Posterior cingulate gyrus (tissue), 11 donors: ENCODE measurements at regions not wholly inside any gene's neighbourhood (a gene's known extent, or its start where the extent isn't known, plus 50 kb on each side); places are given as distances from the start of the nearest gene placed in this dataset.

ENCODE experiments used
- DNase-seq, 10 donors: peaks; one replicate each; pipeline versions ENCODE4 v3.0.0 to v3.0.0-alpha.2; 2020 to 2021; ENCODE audit warnings: mixed read lengths in 3 of 10
- intact Hi-C: fragments of 100-400 bp; cut with DNase I; formaldehyde crosslinking; loops from one replicate; pipeline ENCODE4 v1.15.1; 2023

DNA sequence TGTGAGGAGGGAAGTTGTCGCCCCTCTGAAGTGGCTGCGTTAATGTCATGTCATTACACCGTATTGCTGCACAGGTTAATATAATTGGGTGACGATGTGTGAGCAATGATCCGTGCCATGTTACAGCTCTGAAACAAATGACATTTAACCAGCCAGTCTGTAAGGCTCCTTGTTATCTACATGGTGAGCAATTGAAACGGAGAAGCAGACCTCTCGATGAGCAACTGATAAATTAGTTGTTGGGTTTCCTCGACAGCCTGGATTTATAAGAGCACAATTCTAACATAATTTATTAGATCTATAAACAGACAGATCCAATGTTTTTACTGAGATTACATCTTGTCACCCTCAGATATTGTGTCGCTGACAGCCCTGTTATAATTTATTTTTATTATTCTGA lies 49.9 kb upstream of the MAFB start:
- DNase-seq, result no peak
- intact Hi-C loops, result no loop called here

DNA sequence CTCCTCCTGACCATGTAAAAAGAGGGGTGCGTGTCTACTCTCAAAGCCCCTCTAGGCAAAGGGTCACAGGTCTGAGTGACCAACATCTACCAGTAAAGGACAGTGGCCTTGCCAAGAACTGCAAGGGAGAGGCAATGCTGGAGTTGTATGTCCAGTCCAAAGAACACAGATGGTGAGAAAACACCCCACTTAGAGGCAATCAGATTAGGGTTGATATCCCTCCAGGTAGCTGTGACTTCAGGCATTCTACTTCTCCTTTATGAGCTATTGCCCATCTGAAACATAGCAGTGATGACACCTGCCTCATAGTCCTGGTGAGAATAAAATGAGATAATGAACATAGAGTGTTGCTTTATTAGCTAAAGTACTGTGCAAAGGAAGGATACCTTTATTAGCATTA lies 50.8 kb upstream of the MAFB start:
- no peak for DNase-seq
- intact Hi-C loops, result loop anchor here (5.0 kb wide), 1 partner anchor 207 kb away; no protein-coding TSS in a partner anchor

GRCh38 chr20:40741507-40742106 lies 52.6 kb upstream of the MAFB start:
- peak in 3 of 10 donors; percentile 33 to 59 (median 40) for DNase-seq
- intact Hi-C loops, result loop anchor here (5.0 kb wide), 1 partner anchor 206 kb away; no protein-coding TSS in a partner anchor

DNA sequence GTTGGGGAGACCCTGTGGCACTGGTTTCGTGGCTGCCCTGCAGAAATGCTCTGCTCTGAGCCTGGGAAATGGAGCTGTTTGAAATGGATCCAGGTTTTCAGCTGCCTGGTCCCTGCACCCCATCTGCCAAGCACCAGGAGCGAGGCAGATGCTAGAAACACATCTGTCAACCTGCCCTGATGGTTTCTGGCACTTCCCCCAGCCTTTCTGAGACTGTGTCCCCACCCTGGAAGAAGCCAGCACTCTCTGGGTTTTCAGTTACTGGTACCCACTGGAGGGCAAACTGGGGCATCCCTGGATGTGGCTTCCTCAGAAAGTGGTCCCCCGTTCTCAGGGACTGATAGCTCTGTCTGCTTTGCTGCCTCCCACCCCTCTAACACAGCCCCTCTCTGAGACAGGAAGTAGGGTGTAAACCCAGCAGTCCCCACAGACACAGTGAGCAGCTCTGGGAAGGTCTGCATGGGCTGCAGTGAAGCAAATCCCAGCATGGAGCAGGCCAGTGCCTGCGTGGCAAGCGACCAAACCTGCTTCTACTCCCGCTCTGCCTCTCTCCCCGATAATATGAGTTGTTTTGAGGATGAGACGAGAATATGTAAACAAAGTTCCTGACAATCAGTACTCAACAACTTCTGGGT lies 54.2 kb upstream of the MAFB start:
- intact Hi-C loops, result loop anchor here (5.0 kb wide), 1 partner anchor 204 kb away; no protein-coding TSS in a partner anchor
- peak in 1 of 10 donors; percentile 63 for DNase-seq

DNA sequence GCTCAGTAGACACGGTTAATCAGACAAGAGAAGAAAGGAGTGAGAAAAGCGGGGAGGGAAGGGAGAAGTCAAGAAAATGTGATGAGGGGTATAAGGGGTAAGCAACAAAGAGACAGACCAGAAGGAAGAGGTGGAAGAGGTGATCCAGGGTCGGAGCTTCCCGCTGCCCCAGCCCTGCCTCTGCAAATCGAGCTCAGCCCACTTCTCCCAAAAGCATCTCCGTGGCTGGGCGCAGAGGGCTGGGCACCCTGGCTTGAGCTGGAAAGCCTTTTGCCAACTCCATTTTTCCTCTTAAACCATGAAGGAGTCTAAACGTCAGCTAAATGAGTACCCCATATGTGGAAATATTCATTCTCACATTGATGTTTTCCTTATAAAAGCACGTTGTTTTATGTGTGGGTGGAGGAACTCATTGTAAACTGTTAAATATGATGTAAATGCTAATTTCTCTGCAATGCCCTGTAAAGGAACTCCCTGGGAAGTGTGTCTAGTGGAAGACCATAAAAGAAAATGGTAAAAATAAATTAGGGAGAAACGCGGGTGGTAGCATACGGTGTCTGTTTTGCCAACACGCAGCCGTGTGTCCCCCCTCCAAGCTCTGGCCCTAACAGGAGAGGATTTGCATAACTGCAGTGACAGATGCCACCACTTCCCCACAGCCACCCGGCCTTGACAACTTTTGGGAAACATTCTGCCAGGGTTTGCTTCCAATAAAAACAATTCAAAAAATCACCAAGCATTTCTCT lies 55.2 kb upstream of the MAFB start:
- peak in 1 of 10 donors; percentile 66 for DNase-seq
- intact Hi-C loops, result loop anchor here (5.0 kb wide), 1 partner anchor 203 kb away; no protein-coding TSS in a partner anchor

GRCh38 chr20:40744818-40745175 lies 55.8 kb upstream of the MAFB start:
- no peak for DNase-seq

DNA sequence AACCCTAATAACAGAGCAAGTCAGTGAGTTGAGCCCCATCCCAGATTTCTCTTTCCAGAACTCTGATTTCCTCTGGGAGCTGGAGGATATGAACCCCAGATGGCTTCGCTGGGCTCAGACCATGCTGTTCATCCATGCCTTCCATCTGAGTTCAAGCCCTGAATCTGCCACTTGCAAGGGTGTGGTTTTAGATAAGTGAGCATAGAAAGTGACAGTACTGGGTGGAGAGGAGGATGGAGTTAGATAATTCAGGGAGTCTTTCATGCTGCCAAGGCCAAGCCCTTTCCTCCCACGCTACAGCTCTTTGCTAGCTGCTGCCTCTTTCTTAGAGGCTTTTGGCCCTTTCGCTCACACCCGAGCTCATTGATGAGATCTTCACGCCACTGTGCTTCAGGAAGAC lies 57.2 kb upstream of the MAFB start:
- intact Hi-C loops, result no loop called here
- DNase-seq, result no peak

More at GRCh38 chr20:40744818-40745175, 55.8 kb upstream of the MAFB start:
- intact Hi-C loops, result loop anchor here (5.0 kb wide), 1 partner anchor 203 kb away; no protein-coding TSS in a partner anchor

- no peak for DNase-seq
- intact Hi-C loops, result no loop called here
Measured at GRCh38 chr20:40748182-40748581, 59.1 kb upstream of the MAFB start.

GRCh38 chr20:40749985-40750506 lies 61.0 kb upstream of the MAFB start:
- DNase-seq, result no peak
- intact Hi-C loops, result no loop called here

DNA sequence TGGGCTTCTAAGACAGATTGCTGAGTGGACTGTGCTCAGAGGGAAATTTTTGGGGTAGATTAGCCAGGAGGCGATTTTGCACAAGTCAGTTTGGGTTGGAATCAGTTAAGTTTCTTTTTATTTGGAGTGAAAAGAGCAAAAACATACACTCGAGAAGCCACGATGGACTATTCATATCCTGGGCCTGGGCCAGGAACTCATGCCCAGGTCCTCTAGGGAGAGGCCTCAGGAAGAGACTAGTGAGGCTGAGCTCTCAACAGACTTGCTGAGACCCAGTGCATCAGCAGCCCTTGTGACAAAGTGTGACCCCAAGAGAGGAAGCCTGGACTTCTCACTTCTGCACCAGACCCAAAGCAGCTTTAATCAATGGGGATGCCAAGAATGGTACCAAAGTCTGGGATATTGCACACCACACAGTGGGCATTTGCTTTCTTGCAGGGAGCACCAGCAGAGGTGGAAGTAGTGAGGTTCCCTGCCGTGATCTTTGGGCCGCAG lies 61.6 kb upstream of the MAFB start:
- intact Hi-C loops, result no loop called here
- DNase-seq, result no peak

DNA sequence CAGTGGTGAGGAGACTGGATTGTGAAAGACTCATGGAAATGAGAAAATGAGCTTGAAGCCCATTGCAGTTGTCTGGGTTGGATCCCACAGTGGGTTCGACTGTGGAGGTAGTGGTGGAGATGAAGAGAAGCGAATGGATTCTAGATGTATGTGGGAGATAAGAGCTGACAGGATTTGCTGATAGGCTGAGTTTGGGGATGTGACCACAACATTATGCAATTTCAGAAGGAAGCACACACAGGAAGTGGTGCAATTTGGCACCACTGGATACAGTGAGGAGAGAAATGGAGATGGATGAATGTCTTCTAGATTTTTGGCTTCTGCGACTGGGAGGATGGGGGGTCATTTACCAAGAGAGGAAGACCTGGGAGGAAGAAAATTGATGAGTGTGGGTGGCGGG lies 64.4 kb upstream of the MAFB start:
- intact Hi-C loops, result no loop called here

DNA sequence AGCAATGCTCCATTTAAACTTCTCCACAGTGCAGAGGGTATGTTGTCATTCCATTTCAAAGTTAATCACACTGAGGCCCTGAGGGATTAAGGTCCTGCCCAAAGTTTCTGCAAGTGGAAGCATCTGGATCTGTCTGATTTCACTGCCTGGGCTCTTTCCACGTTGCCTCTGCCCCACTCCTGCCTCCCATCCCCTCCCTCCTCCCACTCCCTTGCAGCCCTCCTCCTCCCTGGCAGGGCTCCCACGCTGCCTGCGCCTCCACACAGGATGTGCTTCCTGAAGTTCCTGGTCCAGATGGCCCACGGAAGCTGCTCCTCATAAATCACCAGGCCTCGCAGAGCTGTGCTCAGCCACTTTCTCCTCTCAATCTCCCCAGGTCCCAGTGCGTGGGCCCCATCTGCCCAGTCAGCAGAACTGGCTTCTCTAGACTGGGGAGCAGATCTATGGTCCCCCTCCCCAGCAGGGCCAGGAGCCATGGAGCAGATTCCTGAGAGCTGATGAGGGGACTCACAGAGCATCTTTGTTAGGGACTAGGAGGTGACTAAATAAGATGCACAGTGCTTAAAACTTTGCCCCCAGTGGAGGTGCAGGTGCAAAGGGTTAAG lies 65.4 kb upstream of the MAFB start:
- intact Hi-C loops, result no loop called here
- peak in 5 of 10 donors; percentile 21 to 88 (median 78) for DNase-seq

More for the DNA sequence above, 64.4 kb upstream of the MAFB start:
- DNase-seq, result no peak

GRCh38 chr20:40757087-40757486 lies 68.1 kb upstream of the MAFB start:
- DNase-seq, result no peak
- intact Hi-C loops, result no loop called here

GRCh38 chr20:40758790-40759189 lies 69.8 kb upstream of the MAFB start:
- no peak for DNase-seq
- intact Hi-C loops, result no loop called here

- no peak for DNase-seq
- intact Hi-C loops, result no loop called here
Measured at GRCh38 chr20:40760399-40760798, 71.4 kb upstream of the MAFB start.

DNA sequence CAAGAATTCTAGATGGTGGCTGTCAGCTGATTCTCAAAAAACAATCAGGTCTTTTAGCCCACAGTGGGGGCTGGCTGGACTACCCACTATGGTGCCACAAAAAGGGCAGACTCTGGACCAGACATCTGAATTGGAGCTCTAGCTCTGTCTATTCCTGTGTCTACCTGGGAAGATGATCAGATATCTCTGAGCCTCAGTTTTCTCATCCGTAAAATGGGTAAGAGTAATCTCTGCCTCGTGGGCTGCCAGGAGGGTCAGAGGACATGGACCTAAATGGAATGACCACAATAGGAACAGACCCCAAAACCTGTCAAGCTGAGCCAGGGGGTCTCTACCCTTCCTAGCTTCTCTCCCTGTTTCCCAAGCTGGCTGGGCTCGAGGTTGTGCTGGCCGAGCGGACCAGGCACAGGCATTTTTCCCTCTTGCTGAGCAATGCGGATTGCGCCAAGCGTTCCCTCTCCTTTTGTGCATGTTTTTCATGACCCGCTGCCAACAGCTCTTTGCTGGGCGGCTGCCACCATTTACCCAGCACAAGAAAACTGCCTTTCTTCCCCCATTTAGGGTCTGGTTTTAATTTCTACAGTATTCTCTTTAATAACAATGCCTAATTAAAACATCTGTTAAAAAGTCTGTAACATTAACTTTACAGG lies 74.7 kb upstream of the MAFB start:
- intact Hi-C loops, result no loop called here
- DNase-seq, result peak; percentile 51 to 92 (median 64)

GRCh38 chr20:40765814-40766480 lies 76.9 kb upstream of the MAFB start:
- intact Hi-C loops, result no loop called here

DNA sequence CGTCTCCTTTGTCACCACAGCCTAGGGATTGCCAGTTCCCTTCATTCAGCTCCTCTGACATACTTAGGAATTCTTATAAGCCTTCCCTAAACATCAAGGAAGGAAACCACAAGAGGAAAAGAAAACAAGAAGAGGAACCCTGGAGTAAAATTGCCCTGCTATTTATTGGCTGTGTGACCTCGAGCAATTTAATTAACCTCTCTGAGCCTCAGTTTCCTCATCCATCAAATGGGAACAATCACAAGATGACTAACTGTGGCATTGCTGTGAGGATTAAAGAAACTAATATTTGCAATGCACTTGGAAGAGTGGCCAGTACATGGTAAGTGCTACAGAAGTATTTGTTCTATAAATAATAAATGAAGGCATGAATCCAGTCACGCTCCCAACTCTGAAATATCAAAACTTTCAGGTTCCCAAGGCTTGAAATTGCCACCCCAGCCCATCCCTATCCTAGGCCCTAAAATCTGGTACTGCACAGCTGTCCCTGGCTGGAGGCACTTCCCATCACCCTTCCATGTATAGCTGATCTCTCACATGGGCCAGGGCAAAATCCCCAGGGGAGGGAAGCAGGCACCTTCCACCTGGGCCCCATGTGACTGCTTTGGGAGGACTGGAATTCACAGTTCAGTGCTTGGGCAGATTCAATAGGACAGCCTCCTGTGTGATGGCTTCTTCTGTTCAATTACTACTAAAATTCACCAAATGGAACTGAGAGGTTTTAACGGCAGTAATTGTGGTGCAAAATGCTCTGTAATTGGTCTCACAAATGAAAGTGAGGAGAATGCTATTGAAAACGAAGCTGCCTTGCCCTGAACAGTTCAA lies 78.0 kb upstream of the MAFB start:
- no peak for DNase-seq
- intact Hi-C loops, result no loop called here

More at GRCh38 chr20:40765814-40766480, 76.9 kb upstream of the MAFB start:
- no peak for DNase-seq

GRCh38 chr20:40767615-40767924 lies 78.5 kb upstream of the MAFB start:
- no peak for DNase-seq
- intact Hi-C loops, result no loop called here
